ENCODE measurements at regions not wholly inside any gene's neighbourhood (a gene's known extent, or its start where the extent isn't known, plus 50 kb on each side); places are given as distances from the start of the nearest gene placed in this dataset.

- in situ Hi-C loops (cut with HindIII; ENCODE audit: low sequenced_read_pairs) = no loop called here
These were observed 493.9 kb upstream of the RASGRP1 start for GRCh38 chr15:39058351-39059131.

GRCh38 chr15:39059917-39060316, 495.3 kb upstream of the RASGRP1 start:
- in situ Hi-C loops (cut with HindIII; ENCODE audit: low sequenced_read_pairs) = no loop called here

- in situ Hi-C loops (cut with HindIII; ENCODE audit: low sequenced_read_pairs) = no loop called here
These were observed 497.4 kb upstream of the RASGRP1 start for GRCh38 chr15:39061952-39062464.

GRCh38 chr15:39066677-39067076, 502.1 kb upstream of the RASGRP1 start:
- in situ Hi-C loops (cut with HindIII; ENCODE audit: low sequenced_read_pairs) = no loop called here

GRCh38 chr15:39074341-39074985, 506.4 kb upstream of the THBS1 start:
- in situ Hi-C loops (cut with HindIII; ENCODE audit: low sequenced_read_pairs) = no loop called here

- in situ Hi-C loops (cut with HindIII; ENCODE audit: low sequenced_read_pairs) = loop anchor here (5.0 kb wide), 1 partner anchor 77 kb away; no protein-coding TSS in a partner anchor
These were observed 505.6 kb upstream of the THBS1 start for GRCh38 chr15:39075311-39075710.

- in situ Hi-C loops (cut with HindIII; ENCODE audit: low sequenced_read_pairs) = loop anchor here (5.0 kb wide), 1 partner anchor 76 kb away; no protein-coding TSS in a partner anchor
These were observed 505.0 kb upstream of the THBS1 start for GRCh38 chr15:39075756-39076341.

- in situ Hi-C loops (cut with HindIII; ENCODE audit: low sequenced_read_pairs) = loop anchor here (5.0 kb wide), 1 partner anchor 74 kb away; no protein-coding TSS in a partner anchor
These were observed 502.9 kb upstream of the THBS1 start for GRCh38 chr15:39078026-39078425.

GRCh38 chr15:39079296-39079847, 501.5 kb upstream of the THBS1 start:
- in situ Hi-C loops (cut with HindIII; ENCODE audit: low sequenced_read_pairs) = loop anchor here (5.0 kb wide), 1 partner anchor 73 kb away; no protein-coding TSS in a partner anchor

GRCh38 chr15:39083213-39083612, 497.7 kb upstream of the THBS1 start:
- in situ Hi-C loops (cut with HindIII; ENCODE audit: low sequenced_read_pairs) = no loop called here

GRCh38 chr15:39084674-39085530, 496.0 kb upstream of the THBS1 start:
- in situ Hi-C loops (cut with HindIII; ENCODE audit: low sequenced_read_pairs) = no loop called here

GRCh38 chr15:39086641-39087040, 494.2 kb upstream of the THBS1 start:
- in situ Hi-C loops (cut with HindIII; ENCODE audit: low sequenced_read_pairs) = no loop called here

- in situ Hi-C loops (cut with HindIII; ENCODE audit: low sequenced_read_pairs) = no loop called here
These were observed 492.7 kb upstream of the THBS1 start for GRCh38 chr15:39088156-39088555.

GRCh38 chr15:39092354-39092753, 488.5 kb upstream of the THBS1 start:
- in situ Hi-C loops (cut with HindIII; ENCODE audit: low sequenced_read_pairs) = no loop called here

- in situ Hi-C loops (cut with HindIII; ENCODE audit: low sequenced_read_pairs) = no loop called here
These were observed 488.1 kb upstream of the THBS1 start for GRCh38 chr15:39092761-39093160.

GRCh38 chr15:39094116-39094515, 486.8 kb upstream of the THBS1 start:
- in situ Hi-C loops (cut with HindIII; ENCODE audit: low sequenced_read_pairs) = no loop called here

- in situ Hi-C loops (cut with HindIII; ENCODE audit: low sequenced_read_pairs) = no loop called here
These were observed 485.5 kb upstream of the THBS1 start for GRCh38 chr15:39095218-39095879.

- in situ Hi-C loops (cut with HindIII; ENCODE audit: low sequenced_read_pairs) = no loop called here
These were observed 484.2 kb upstream of the THBS1 start for GRCh38 chr15:39096608-39097205.

GRCh38 chr15:39099524-39099923, 481.4 kb upstream of the THBS1 start:
- in situ Hi-C loops (cut with HindIII; ENCODE audit: low sequenced_read_pairs) = no loop called here

Measured in endothelial cell of hepatic sinusoid (primary cell).